GM21423 (cell line): ENCODE measurements at regions not wholly inside any gene's neighbourhood (a gene's known extent, or its start where the extent isn't known, plus 50 kb on each side); places are given as distances from the start of the nearest gene placed in this dataset.

ENCODE experiments used
- ATAC-seq: cut with Tn5 transposase; IDR thresholded peaks from one replicate; pipeline ENCODE4 v1.9.1; 2021; ENCODE audit warnings: mild to moderate bottlenecking, moderate library complexity; ENCODE audit not compliant: unreplicated experiment

DNA sequence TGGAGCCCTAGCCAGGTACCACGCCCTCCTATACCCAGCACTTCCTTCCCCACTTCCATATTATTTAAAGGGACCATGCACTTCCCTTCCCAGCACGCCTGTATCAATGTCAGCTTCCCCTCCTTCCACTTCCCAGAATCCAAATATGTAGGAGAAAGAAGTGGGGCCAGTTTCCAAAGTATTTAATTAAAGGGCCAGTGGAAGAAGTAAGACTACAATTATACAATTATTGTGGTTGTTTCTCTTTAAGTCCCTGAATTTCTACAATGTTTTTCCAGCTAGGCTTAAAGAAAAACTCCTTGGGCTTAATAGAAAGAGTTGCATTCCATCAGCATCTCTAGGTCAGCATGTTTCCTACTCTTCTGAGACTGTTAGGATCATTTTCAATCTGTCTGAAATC, 515.8 kb downstream of the PREX1 start:
- ATAC-seq: no peak

DNA sequence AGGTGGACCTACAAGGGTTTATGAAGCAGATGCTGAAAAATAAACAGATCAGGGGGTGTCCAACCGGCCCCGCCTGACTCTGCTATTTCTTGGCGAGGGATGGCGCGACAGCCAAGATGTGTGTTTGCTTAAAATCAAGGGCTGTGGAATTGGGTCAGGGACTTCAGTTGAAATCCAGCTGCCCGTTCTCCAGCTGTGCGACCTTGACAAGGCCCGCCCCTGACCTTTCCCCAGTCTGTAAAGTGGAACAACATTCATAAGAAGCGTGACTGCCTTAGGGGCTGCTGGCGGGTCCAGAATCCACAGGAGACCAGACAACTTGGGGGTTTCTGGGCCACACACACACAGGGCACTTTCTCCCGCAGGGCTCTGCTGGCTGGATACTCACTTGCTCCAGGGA, 517.5 kb downstream of the PREX1 start:
- no peak for ATAC-seq

DNA sequence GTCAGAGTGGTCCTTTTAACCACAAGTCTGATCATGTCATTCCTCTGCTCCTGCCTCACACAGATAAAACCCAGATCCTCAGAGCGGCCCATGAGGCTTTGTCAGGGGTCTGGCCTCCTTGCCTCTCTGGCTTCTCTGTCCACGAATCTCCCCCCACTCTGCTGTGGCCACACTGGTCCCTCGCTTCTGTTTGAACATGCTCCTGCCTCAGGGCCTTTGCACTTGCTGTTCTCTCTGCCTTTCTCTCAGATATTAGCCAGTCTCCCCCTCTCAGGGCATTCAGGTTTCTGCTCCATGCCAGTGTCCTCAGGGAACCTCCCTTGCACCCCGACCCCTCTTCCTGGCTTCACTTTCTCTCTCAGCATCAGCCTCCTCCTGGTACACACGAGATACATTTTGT, 518.5 kb downstream of the PREX1 start:
- ATAC-seq: no peak

DNA sequence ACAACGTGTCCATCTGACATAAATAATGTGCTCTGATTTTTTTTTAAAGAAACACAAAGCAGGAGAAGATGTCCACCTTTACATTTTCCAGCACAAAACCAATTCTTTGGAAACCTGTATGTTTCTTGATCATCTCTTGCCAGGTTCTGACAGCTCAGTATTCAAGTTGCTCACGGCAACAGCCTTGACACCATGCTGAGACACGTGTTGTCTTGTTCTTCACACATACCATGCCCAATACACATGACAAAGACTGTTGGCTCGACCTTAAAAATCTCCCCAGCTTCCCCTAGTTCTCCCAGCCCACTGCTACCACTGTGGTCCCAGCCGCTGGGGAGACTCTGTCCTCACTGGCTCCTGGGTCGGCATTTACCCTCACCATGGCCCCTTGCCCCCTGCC, 518.9 kb downstream of the PREX1 start:
- no peak for ATAC-seq

DNA sequence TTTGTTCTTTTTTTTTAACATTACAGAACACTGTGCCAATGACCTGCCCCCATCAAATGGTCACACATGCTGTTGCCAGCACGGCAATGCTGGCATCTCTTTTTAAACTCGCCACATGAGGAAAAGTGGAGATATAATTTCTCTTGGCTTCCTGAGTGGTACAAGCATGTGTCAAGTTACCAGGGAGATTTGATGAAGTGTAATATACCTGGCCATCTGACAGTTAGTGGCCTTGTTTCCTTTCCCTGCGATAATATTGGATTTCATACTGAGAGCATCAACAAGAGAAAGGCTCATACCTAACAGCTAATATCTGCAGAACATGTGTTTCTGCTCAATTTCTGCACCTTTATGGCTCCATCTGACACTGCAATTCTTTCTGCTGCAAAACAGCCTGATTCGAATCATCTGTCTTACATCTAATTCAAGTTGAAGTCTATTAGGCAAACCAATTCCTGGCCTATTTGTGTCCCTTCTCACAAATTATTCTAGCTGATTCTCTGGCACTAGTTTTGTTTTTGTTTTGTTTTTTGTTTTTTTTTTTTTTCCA, 519.5 kb downstream of the PREX1 start:
- ATAC-seq: no peak

DNA sequence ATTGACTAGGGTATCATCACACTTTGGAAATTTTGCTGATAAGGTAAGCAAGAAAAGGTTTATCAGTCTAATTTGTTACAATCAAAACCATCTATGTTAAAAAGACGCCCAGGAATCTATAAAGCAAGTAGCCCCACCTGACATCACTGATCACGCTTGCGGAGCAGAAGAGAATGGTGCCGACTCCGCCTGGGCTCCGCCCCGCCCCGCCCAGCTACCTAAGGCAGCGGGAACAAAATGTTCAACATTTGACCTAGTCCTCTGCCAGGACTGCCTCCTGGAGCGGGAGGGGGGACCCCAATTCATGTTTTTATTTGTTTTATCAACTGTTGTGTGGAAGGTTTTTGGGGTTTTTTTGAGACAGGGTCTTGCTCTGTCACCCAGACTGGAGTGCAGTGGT, 520.5 kb downstream of the PREX1 start:
- no peak for ATAC-seq

DNA sequence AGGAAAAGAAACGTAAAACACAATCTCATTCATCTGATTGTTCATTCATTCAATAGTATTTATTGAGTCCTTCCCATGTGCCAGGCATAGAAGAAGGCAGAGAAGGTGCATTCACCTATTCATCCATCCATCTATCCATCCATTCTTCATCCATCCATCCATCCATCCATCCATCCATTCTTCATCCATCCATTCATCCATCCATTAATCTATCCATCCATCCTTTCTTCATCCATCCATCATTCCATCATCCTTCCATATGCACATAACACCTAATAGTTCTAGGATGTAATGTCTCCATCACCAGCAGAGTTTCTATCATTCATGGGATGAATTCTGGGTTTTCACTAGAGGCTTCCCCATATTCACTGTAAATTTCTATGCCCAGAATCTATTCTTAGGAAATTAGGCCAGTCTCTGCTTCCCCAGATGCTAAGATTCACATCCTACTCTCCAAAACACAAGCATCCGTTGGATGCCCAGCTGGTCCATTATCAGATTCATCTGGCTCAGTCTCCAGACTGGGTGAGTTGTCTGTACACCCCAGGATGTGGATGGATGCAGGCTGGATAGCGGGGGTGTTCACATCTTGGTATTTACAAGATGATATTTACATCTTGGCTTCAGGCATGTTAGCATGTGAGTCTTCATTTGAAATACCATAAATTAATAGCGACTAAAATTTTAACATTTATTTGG, 517.7 kb upstream of the SULF2 start:
- ATAC-seq: no peak

DNA sequence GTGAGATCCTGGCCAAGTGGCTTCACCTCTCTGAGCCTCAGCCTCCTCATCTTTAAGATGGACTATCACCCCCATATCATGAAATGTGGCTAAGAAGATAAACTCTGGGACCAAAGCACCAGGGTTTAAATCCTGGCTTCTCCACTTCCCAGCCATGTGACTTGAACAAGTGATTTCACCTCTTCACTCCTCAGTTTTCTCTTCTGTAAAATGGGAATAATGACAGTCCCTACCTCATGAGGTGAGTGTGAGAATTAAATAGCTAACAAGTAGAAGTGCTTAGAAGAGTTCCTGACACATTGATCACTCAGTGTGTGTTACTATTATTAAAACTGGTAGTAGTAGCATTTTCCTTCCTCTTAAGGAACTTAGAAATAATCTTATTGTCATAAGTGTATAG, 516.9 kb upstream of the SULF2 start:
- ATAC-seq: no peak

DNA sequence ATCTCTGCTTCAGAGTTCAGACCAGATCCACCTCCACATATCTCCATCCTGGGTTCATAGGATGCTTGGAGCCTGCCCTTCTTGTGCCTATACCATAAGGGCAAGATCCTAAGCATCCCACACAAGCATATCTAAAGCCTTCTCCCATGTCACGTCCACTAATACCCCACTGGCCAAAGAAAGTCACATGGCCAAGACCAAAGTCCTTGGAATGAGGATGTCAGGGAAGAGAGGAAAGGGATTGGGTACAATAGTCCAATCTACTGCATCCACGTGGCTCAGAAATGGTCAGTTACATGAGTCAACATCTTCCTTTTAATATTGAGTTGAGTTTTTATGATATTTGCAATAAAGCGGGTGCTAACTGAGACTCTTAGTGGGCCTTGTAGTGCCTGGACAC, 515.9 kb upstream of the SULF2 start:
- no peak for ATAC-seq

DNA sequence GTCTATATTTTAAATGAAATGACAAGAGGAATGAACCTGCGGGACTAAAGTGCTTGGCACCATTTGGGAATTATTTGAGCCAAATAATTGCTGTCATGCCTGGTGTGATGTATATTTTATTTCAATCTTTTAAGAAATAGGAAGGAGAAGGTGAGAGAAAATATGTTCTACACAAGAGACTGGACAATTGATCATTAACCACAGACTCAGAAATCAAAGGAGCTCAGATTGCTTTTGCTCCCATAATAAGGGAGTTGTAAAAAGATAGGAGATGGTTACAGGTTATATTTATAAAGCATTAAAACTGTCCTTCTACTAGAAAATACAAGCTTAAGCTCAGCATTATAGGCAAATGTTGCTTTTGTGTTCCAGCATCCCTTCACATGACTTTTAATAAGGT, 515.2 kb upstream of the SULF2 start:
- no peak for ATAC-seq

DNA sequence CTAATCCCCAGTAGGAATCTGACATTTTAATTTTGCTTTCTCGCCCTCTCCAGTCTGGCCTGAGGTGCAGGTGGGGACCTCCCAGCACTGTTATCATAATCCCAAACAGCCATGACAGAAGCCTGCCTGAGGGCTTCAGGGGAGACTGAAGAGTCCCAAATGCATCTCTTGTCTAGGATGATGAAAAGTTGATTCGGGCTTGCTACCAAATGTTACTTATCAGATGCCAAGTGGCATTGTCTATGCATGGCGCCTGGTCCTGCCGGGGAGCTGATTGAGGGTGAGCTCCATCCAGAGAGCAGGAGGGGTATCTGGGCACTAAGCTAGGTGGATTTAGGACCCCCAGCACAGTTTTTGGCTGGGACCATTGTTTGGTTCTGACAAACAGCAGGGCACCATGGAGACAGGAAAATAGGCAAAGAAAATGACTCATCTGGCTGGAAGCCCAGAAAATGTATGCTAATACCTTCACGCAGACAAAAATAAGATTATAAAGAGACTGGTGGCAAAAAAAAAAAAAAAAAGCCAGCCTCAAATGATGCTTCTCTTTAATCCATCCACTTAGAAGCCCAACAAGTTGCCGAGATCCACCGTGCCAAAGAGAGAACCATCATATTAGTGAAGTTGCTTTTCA, 513.7 kb upstream of the SULF2 start:
- no peak for ATAC-seq

DNA sequence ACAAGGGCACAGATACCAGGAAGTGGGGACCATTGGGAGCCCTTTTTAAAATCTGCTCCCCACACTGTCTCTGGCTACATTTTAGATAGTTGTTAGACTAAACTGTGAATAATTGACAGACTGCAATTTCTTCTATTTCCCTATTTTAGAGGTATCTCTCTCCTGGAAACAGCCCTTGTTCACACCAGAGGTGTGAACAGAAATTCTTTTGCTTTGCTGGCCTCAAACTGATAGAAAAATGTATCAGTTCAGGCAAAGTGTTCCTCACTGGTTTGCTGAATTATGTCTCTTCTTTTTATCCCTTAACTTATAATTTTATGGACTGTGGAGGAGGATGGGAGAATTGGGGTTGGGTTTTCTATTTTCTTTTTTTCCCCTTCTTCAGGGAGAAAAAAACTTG, 513.2 kb upstream of the SULF2 start:
- ATAC-seq: no peak

DNA sequence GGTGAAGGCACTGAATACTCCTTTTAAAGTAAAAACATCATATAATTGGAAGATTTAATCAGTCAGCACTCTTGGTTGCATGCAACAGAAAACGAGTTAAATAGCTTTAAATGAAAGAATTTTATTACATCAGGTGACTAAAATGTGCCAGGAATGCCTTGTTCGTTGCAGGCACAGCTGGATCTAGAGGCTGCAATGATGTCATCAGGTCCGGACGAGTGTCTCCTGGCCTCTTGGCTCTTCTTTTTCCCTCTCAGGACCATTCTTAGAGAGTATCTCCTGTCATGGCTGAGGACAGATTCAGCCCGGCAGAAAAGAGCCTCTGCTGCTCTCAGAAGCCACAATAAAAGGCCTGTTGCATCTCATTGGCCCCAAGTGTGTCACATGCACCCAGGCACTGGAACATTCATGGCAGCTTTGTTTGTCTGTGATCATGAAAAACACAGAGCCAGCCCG, 510.7 kb upstream of the SULF2 start:
- ATAC-seq: no peak

DNA sequence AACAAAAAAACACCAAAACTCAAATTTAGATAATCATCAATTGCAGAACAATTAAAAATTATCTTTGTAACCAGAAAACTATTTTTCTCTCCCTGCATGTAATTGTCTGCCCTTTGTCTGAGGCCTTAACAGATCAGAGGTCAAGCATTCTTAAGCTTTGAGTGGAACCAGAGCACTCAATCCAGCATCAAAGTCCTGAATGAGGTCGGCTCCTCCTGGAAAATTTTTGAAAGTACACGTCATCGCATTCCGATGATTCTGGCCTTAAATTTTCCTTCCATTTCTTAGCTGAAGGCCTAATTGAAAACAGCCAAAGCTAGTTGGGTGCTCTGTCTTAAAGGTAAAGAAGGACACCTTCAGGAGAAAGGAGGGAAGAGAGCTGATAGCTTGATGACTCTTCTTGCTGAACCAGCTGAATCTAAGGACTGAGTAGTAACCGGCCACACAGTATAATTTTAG, 510.2 kb upstream of the SULF2 start:
- no peak for ATAC-seq

DNA sequence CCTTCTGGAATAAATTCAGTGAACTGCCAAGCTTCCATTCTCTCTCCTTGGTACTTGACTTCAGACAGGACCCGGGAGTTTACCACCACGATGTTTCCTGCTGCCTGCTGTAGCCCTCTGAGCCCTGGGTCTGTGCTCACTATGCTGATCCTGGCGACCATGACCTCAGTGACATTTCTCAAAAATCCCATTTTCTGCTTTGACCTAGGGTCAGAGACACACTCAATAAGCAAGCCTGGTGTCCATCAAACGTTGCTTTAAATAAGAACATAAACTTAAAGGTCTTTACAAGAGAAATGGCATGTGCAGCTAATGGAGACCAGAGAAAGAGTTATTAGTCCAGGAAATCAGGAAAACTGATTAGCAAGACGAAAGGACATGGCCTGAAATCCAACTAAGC, 509.7 kb upstream of the SULF2 start:
- ATAC-seq: no peak

DNA sequence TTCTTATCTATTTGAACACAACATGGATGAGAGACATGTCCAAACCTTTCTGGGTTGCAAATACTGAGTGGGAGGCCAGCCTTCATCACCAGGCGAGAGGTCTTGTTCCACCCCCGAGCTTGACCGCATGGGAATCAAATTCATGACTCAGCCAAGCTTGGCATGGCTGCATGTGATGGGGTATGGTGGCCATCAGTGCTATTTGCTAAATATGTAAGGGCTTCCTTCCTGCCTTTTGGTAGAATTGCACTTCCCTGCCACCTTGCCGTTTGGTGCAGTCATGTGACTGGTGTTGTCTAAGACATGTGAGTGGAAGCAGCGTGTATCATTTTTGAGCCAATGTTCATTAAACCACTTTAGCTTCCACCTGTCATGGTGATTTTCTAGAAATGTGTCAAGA, 508.9 kb upstream of the SULF2 start:
- ATAC-seq: no peak

DNA sequence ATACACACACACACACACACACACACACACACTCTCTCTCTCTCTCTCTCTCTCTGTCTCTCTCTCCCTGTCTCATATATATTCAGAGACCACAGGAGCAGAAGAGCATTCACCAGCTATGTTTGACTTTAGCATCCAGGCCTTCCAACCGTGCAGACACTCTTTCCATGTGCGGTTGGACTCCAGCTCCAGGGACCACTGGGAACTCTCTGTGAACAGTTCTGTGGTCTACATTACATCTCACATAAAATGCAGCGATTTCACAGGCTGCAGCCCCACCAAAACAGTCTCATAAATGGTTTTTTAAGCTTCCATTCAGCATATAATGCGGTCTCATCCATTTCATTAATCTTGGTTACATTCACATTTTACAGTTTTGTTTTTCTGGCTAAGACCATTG, 508.4 kb upstream of the SULF2 start:
- ATAC-seq: no peak

DNA sequence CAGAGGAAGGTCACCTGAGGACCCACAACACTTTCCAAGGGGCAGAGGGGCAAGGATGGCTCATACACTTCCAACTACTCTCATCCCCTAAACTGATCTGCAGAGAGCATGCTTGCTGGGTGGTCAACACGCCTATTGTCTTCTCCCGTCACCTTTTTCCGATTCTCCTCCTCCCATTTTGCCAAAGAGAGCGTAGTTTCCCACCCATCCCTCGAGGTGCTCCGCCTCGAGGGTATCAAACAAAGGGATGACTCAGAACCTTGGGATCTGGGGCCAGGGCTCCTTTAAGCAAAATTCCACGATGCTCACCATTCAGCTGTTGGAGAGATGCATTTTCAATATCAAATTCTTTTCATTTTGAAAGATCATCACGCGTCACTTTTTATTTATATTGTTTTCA, 507.5 kb upstream of the SULF2 start:
- ATAC-seq: no peak

DNA sequence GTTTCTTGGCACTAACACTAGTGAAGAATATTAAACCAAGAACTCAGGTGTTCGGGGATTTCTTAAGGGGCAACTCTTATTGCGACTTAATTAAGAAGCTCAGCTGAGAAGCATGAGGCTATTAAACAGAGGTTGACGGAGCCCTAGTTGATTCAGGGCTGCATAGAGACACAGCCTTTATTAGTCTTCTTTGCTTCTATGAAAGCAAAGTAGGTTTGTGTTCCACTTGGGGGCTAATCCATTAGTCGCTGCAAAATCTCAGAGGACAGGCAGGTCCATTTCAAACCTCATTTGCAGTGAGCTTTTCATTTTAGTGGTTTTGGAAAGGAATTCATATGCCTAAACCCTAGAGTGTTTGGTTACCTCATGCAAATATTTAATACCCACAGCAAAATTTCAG, 506.6 kb upstream of the SULF2 start:
- ATAC-seq: no peak

DNA sequence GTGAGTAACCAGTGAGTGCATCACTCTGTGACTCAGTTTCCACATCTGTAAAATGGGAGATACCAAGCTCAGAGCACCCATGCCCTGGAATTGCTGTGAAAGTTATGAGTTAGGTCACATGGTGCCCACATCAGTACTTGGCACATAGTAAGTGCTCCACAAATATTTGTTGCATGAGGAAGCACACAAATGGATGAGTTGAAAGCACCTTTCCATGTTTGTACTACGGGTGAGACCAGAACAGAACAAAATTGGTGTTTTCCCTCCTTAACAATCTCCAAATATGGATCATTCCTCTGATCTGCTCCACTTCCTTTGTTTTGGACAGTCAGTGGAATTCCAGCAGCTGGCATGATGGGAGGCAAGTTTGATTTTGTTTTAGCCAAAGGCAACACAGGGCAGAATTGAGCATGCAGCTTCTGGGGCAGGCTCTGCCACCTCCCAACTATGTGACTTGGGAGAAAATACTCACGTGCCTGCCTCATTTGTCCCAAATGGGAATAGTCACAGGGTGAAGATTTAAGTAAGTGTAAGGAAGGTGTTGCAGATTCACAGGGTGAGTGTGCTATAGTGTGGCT, 503.7 kb upstream of the SULF2 start:
- no peak for ATAC-seq

DNA sequence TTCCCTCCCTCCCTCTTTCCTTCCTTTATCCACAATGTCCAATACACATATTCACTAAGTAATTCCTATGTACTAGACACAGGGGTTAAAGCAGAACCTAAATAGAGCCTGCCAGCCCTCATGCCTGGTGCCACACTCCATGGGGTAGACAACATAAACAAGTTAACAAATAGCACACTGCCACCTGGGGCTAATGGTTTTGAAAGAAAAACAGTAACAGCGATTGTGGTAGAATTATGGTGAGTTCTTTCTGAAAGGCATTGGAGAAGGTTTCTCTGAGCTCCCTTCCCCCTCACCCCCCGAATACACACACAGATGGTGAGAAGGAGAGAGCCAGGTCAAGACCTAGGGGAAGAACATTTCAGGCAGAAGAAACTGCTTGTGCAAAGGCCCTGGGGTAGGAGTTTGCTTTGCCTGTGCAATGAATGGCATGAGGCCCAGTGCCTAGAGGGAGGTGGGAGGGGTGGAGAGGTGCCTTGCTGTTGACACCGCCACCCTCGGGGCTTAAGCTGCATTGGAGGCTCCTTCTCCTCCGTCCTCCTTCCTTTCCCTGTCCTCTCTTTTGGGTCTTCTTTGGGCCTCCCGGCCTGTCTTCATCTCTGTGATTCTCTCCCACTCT, 502.4 kb upstream of the SULF2 start:
- no peak for ATAC-seq

DNA sequence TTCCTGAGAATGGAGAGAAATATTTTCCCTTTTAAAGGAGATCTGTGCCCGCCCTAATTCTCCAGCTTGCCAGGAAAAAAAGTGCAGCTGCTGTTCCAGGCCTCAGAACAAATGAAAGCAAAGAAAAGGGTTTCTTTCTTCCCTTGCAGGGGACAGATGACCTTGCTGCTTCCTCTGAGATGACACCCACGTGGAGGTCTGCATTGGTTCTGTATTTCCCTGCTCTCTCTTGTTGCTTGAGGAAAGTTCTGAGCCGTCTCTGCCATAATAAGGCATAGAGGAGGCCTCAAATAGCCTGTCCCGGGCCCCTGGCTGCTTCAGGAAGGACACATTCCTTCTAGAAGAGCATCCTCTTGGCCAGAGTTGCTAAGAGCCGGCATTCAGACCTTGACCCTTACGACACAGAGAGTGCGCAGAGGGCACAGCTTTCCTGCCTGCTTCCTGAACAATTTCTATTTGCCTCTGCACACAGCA, 501.8 kb upstream of the SULF2 start:
- no peak for ATAC-seq
